ENCODE measurements at regions not wholly inside any gene's neighbourhood (a gene's known extent, or its start where the extent isn't known, plus 50 kb on each side); places are given as distances from the start of the nearest gene placed in this dataset.

- no peak for ATAC-seq
- TF ChIP-seq PATZ1 (CRISPR knock-in tag; IDR thresholded peaks at IDR 0.05; ENCODE audit: borderline replicate concordance), result no peak
- TF ChIP-seq CSRNP3 (CRISPR knock-in tag; IDR thresholded peaks at IDR 0.05), result no peak
- TF ChIP-seq ZNF565 (CRISPR knock-in tag; conservative IDR thresholded peaks at IDR 0.05; ENCODE audit: low read depth), result no peak
- no peak for TF ChIP-seq TOX (CRISPR knock-in tag; IDR thresholded peaks at IDR 0.05; ENCODE audit: borderline replicate concordance)
- TF ChIP-seq ZFP30 (CRISPR knock-in tag; IDR thresholded peaks at IDR 0.05), result no peak
- TF ChIP-seq RARB (CRISPR knock-in tag; IDR thresholded peaks at IDR 0.05), result no peak
- TF ChIP-seq ZNF8 (CRISPR knock-in tag; IDR thresholded peaks at IDR 0.05), result no peak
- no peak for TF ChIP-seq PPARA (CRISPR knock-in tag; IDR thresholded peaks at IDR 0.05; ENCODE audit: borderline replicate concordance)
Measured at GRCh38 chr3:6785726-6786125, 75.2 kb upstream of the GRM7 start.

- TF ChIP-seq TCF4 (CRISPR knock-in tag; IDR thresholded peaks at IDR 0.05; ENCODE audit: borderline replicate concordance) (no peak), TOX (CRISPR knock-in tag; IDR thresholded peaks at IDR 0.05; ENCODE audit: borderline replicate concordance) (no peak), ZC3H10 (CRISPR knock-in tag; IDR thresholded peaks at IDR 0.05) (no peak), ZFP3 (CRISPR knock-in tag; IDR thresholded peaks at IDR 0.05) (no peak), ZFP30 (CRISPR knock-in tag; IDR thresholded peaks at IDR 0.05) (no peak), ZNF70 (CRISPR knock-in tag; IDR thresholded peaks at IDR 0.05) (no peak), CSRNP3 (CRISPR knock-in tag; IDR thresholded peaks at IDR 0.05) (no peak), POU6F1 (CRISPR knock-in tag; IDR thresholded peaks at IDR 0.05; ENCODE audit: borderline replicate concordance, low read depth) (no peak), TSHZ2 (CRISPR knock-in tag; IDR thresholded peaks at IDR 0.05) (no peak), OSR1 (CRISPR knock-in tag; IDR thresholded peaks at IDR 0.05) (no peak)
- no peak for ATAC-seq
Measured at GRCh38 chr3:6791161-6791560, 69.8 kb upstream of the GRM7 start.

- ATAC-seq, result no peak
- TF ChIP-seq CSDC2 (CRISPR knock-in tag; IDR thresholded peaks at IDR 0.05) (no peak), PPARA (CRISPR knock-in tag; IDR thresholded peaks at IDR 0.05; ENCODE audit: borderline replicate concordance) (no peak), ARNTL (CRISPR knock-in tag; IDR thresholded peaks at IDR 0.05; ENCODE audit: borderline replicate concordance, low read depth) (no peak), ZNF70 (CRISPR knock-in tag; IDR thresholded peaks at IDR 0.05) (no peak), ZNF8 (CRISPR knock-in tag; IDR thresholded peaks at IDR 0.05) (no peak), ZNF565 (CRISPR knock-in tag; conservative IDR thresholded peaks at IDR 0.05; ENCODE audit: low read depth) (no peak)
Measured at GRCh38 chr3:6799264-6799915, 61.5 kb upstream of the GRM7 start.

GRCh38 chr3:6803619-6804018 lies 57.3 kb upstream of the GRM7 start:
- TF ChIP-seq PATZ1 (CRISPR knock-in tag; IDR thresholded peaks at IDR 0.05; ENCODE audit: borderline replicate concordance), result no peak
- TF ChIP-seq CSRNP3 (CRISPR knock-in tag; IDR thresholded peaks at IDR 0.05), result no peak
- TF ChIP-seq OSR1 (CRISPR knock-in tag; IDR thresholded peaks at IDR 0.05), result no peak
- TF ChIP-seq ESRRG (CRISPR knock-in tag; IDR thresholded peaks at IDR 0.05), result no peak
- no peak for TF ChIP-seq RARB (CRISPR knock-in tag; IDR thresholded peaks at IDR 0.05)
- no peak for TF ChIP-seq ZFP3 (CRISPR knock-in tag; IDR thresholded peaks at IDR 0.05)
- no peak for TF ChIP-seq POU6F1 (CRISPR knock-in tag; IDR thresholded peaks at IDR 0.05; ENCODE audit: borderline replicate concordance, low read depth)
- no peak for TF ChIP-seq ZNF565 (CRISPR knock-in tag; conservative IDR thresholded peaks at IDR 0.05; ENCODE audit: low read depth)
- TF ChIP-seq TCF4 (CRISPR knock-in tag; IDR thresholded peaks at IDR 0.05; ENCODE audit: borderline replicate concordance), result no peak
- TF ChIP-seq ZNF8 (CRISPR knock-in tag; IDR thresholded peaks at IDR 0.05), result no peak
- no peak for TF ChIP-seq ZNF70 (CRISPR knock-in tag; IDR thresholded peaks at IDR 0.05)
- TF ChIP-seq PPARA (CRISPR knock-in tag; IDR thresholded peaks at IDR 0.05; ENCODE audit: borderline replicate concordance), result no peak
- no peak for ATAC-seq
